Caco-2 (cell line): ENCODE measurements at regions not wholly inside any gene's neighbourhood (a gene's known extent, or its start where the extent isn't known, plus 50 kb on each side); places are given as distances from the start of the nearest gene placed in this dataset.

ENCODE experiments used
- BruUV-seq: library from RNA; stranded (reverse); fragments of 400-500 nt; replicated peaks from 2 replicates; lab custom pipeline; 2021; lab: Mats Ljungman, UMichigan
- CTCF ChIA-PET: fragments of 300-600 bp; sonication (Branson Sonifier 250); formaldehyde crosslinking; loops from one replicate; lab custom pipeline; 2022; ENCODE audit warnings: antibody characterized with exemption; lab: Charles Lee
- POLR2A ChIA-PET: fragments of 300-600 bp; sonication (Branson Sonifier 250); formaldehyde crosslinking; loops from one replicate; lab custom pipeline; 2022; ENCODE audit warnings: antibody characterized with exemption; lab: Charles Lee
- DNase-seq, 2 experiments: peaks; one replicate each; pipeline versions ENCODE4 v3.0.0 to v3.0.0-alpha.2; 2020 to 2022
- H3K27me3 ChIP-seq: replicated peaks from 2 replicates; pipeline ENCODE4 v1.6.0; 2011; ENCODE audit warnings: low read length; ENCODE audit not compliant: control insufficient read depth, insufficient read depth
- H3K36me3 ChIP-seq: 2 replicates; pipeline ENCODE4 v1.5.1; 2011; ENCODE audit warnings: low read length; ENCODE audit not compliant: control insufficient read depth, insufficient read depth
- H3K4me1 ChIP-seq: fragments of 250-450 bp; sonication (Bioruptor Pico); 2 replicates; pipeline ENCODE4 v1.5.1; 2020; ENCODE audit warnings: mild to moderate bottlenecking
- H3K4me3 ChIP-seq: 2 replicates; pipeline ENCODE4 v1.5.1; 2011; ENCODE audit warnings: low read depth, mild to moderate bottlenecking, control low read depth, low read length
- H3K9me3 ChIP-seq: fragments of 250-450 bp; sonication (Bioruptor Pico); 2 replicates; pipeline ENCODE4 v1.5.1; 2020; ENCODE audit warnings: mild to moderate bottlenecking, moderate library complexity
- H3K27ac Mint-ChIP-seq: one replicate; pipeline ENCODE4 v1.8.0; 2022; ENCODE audit warnings: mixed read lengths; ENCODE audit not compliant: unreplicated experiment
- H3K27me3 Mint-ChIP-seq: one replicate; pipeline ENCODE4 v1.8.0; 2022; ENCODE audit warnings: mixed read lengths; ENCODE audit not compliant: insufficient read depth, unreplicated experiment
- H3K36me3 Mint-ChIP-seq: one replicate; pipeline ENCODE4 v1.8.0; 2022; ENCODE audit warnings: mild to moderate bottlenecking, mixed read lengths; ENCODE audit not compliant: insufficient read depth, unreplicated experiment
- H3K4me1 Mint-ChIP-seq: one replicate; pipeline ENCODE4 v1.8.0; 2022; ENCODE audit warnings: low read depth, mixed read lengths; ENCODE audit not compliant: unreplicated experiment
- H3K4me3 Mint-ChIP-seq: one replicate; pipeline ENCODE4 v1.8.0; 2022; ENCODE audit warnings: mild to moderate bottlenecking, moderate library complexity, mixed read lengths; ENCODE audit not compliant: unreplicated experiment
- H3K9me3 Mint-ChIP-seq: one replicate; pipeline ENCODE4 v1.8.0; 2022; ENCODE audit warnings: mixed read lengths; ENCODE audit not compliant: unreplicated experiment
- intact Hi-C: fragments of 100-400 bp; cut with micrococcal nuclease; formaldehyde crosslinking; loops from one replicate; pipeline ENCODE4 v1.10.0; 2022; ENCODE audit not compliant: unreplicated experiment
- TF ChIP-seq, protein P1 (sequence below), 2 experiments: fragments of 200-600 bp in 1 of 2; IDR thresholded peaks; 1 replicate in 1 of 2; 2 replicates in 1 of 2; pipeline versions ENCODE4 v1.5.1 to v1.8.0; 2011 to 2022; ENCODE audit warnings: antibody characterized with exemption in 1 of 2, control low read depth in 1 of 2, inconsistent platforms in 1 of 2, low read depth in 1 of 2, low read length in 1 of 2, mild to moderate bottlenecking in 1 of 2, moderate library complexity in 1 of 2; ENCODE audit not compliant: insufficient read depth in 1 of 2, severe bottlenecking in 1 of 2, unreplicated experiment in 1 of 2

DNA sequence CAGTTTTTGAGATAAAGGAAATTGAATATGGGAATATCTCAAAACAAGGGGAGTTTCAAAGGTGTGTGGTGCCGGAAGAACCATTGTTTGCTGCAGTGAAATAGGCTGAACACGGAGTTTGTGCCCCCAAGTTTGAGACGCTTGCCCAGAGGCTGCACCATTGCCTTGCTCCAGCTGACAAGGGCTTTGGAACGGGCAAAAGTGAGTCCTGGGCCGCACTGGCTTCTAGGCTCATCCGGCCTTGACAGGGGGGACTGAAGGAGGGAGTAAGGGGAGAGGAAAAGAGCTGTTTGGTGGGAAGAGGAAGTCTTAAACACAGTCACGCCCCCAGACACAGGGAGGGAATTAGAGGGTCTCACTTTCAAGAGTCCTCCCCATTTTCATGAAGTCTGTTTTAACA is 269.9 kb downstream of the FAM43A start:
- no peaks in the 10 kb centered on the region for H3K36me3 Mint-ChIP-seq
- DNase-seq: no peak
- H3K4me3 Mint-ChIP-seq: no peak overlapping the region
- peaks cover 11% of the 10 kb centered on the region for H3K4me1 Mint-ChIP-seq
- no peaks in the 10 kb centered on the region for H3K27me3 Mint-ChIP-seq
- H3K9me3 Mint-ChIP-seq: no peaks in the 10 kb centered on the region
- intact Hi-C loops: no loop called here
- H3K36me3 ChIP-seq: no peaks in the 10 kb centered on the region
- peaks cover 21% of the 10 kb centered on the region for H3K4me1 ChIP-seq
- BruUV-seq: no TSS peak
- TF ChIP-seq, protein P1, sequence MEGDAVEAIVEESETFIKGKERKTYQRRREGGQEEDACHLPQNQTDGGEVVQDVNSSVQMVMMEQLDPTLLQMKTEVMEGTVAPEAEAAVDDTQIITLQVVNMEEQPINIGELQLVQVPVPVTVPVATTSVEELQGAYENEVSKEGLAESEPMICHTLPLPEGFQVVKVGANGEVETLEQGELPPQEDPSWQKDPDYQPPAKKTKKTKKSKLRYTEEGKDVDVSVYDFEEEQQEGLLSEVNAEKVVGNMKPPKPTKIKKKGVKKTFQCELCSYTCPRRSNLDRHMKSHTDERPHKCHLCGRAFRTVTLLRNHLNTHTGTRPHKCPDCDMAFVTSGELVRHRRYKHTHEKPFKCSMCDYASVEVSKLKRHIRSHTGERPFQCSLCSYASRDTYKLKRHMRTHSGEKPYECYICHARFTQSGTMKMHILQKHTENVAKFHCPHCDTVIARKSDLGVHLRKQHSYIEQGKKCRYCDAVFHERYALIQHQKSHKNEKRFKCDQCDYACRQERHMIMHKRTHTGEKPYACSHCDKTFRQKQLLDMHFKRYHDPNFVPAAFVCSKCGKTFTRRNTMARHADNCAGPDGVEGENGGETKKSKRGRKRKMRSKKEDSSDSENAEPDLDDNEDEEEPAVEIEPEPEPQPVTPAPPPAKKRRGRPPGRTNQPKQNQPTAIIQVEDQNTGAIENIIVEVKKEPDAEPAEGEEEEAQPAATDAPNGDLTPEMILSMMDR (IDR thresholded peaks at IDR 0.05; ENCODE audit: insufficient read depth in 1 of 2, low read depth in 1 of 2, low read length in 1 of 2, severe bottlenecking in 1 of 2, unreplicated experiment in 1 of 2): no peak
- H3K9me3 ChIP-seq: no peaks in the 10 kb centered on the region
- no peak overlapping the region for H3K4me3 ChIP-seq
- CTCF ChIA-PET: interaction anchor here (1.5 kb wide), 1 partner anchor 273 kb away, joined by 10 read pairs; no protein-coding TSS in a partner anchor
- no peak overlapping the region for H3K27ac Mint-ChIP-seq
- POLR2A ChIA-PET: no interaction called here
- no peaks in the 10 kb centered on the region for H3K27me3 ChIP-seq

DNA sequence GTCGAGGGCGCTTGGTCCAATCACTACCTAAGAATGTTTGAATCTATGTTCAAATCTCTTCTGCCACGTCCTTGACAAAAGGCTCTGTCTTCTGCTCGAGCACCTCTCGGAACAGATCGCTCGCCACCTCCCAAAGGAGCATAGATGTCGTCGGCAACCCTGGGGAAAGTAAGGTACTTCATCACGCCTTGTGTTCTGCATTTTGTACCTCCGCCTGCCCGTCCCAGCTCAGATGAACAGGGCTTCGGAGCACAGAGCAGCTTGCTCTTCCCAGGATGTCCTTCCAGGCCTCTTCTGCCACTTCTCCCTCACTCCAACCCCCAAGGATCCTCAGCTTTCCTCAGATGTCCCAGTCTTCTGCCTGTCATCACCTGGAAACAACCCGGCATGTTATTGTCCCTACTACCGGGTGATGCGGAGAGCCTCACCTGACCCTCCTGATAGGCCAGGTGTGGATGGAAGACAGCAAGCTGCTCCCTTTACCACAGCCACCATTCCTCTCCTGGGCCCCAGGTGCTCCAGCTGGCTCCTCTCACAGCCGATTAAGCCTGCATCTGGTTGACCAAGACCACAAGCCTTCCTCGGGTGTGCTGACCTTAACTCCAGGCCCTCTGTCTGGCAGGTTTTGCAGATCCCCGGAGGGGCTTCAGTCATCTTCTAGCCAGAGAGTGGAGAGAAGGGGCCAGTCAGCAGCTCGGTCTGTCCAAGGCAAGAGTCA is 270.5 kb downstream of the FAM43A start:
- Mint-ChIP-seq H3K27me3 (no peaks in the 10 kb centered on the region), H3K9me3 (no peaks in the 10 kb centered on the region), H3K36me3 (no peaks in the 10 kb centered on the region), H3K4me1 (peaks cover 11% of the 10 kb centered on the region), H3K27ac (no peak overlapping the region), H3K4me3 (no peak overlapping the region)
- TF ChIP-seq, protein P1 (IDR thresholded peaks at IDR 0.05; ENCODE audit: insufficient read depth in 1 of 2, low read depth in 1 of 2, low read length in 1 of 2, severe bottlenecking in 1 of 2, unreplicated experiment in 1 of 2): no peak
- no peaks in the 10 kb centered on the region for H3K36me3 ChIP-seq
- peaks cover 21% of the 10 kb centered on the region for H3K4me1 ChIP-seq
- CTCF ChIA-PET: interaction anchor here (1.5 kb wide), 1 partner anchor 274 kb away, joined by 10 read pairs; no protein-coding TSS in a partner anchor
- no TSS peak for BruUV-seq
- H3K9me3 ChIP-seq: no peaks in the 10 kb centered on the region
- no peaks in the 10 kb centered on the region for H3K27me3 ChIP-seq
- no peak overlapping the region for H3K4me3 ChIP-seq
- intact Hi-C loops: no loop called here
- DNase-seq: no peak
- POLR2A ChIA-PET: no interaction called here

DNA sequence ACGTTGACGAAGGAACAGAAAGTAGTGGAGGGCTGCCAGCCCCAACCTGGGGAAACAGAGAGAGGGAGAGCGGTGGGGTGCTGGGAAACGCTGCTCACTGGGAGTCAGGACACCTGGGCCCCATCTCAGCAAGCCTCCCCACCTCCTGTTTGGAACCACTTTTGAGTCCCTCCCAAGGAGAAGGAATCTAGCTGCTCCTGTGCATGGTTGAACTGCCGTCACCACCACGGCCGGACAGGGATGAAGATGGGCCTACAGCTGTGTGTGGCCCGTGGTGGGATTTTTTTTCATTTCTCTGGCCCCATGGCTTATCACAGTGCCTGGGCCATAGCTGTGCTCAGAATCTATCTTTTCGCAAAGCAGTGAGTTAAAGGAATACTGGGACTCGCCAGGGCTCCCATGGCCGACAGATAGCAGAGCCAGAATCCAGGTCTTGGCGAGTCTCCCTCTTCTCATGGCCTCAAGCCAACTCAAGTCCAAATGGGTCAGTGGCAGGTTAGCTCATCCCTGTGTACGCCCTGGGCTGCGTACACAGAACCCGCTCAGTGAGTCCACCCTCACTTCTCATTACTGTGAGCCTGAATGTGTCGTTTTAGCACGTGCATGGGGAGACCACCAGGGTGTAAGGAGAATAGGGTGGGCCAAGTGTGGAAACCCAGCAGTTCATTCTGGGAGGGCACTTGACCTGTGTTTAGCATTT is 271.2 kb downstream of the FAM43A start:
- peaks cover 11% of the 10 kb centered on the region for H3K4me1 Mint-ChIP-seq
- Histone ChIP-seq H3K4me3 (no peak overlapping the region), H3K36me3 (no peaks in the 10 kb centered on the region), H3K9me3 (no peaks in the 10 kb centered on the region), H3K27me3 (no peaks in the 10 kb centered on the region), H3K4me1 (peaks cover 21% of the 10 kb centered on the region)
- no peak for DNase-seq
- POLR2A ChIA-PET: no interaction called here
- TF ChIP-seq, protein P1 (IDR thresholded peaks at IDR 0.05; ENCODE audit: insufficient read depth in 1 of 2, low read depth in 1 of 2, low read length in 1 of 2, severe bottlenecking in 1 of 2, unreplicated experiment in 1 of 2): no peak
- intact Hi-C loops: no loop called here
- no peaks in the 10 kb centered on the region for H3K36me3 Mint-ChIP-seq
- no peak overlapping the region for H3K27ac Mint-ChIP-seq
- no peak overlapping the region for H3K4me3 Mint-ChIP-seq
- no peaks in the 10 kb centered on the region for H3K27me3 Mint-ChIP-seq
- BruUV-seq: no TSS peak
- CTCF ChIA-PET: interaction anchor here (1.5 kb wide), 1 partner anchor 274 kb away, joined by 10 read pairs; no protein-coding TSS in a partner anchor
- H3K9me3 Mint-ChIP-seq: no peaks in the 10 kb centered on the region
